Thoracic aorta (tissue), 2 donors: ENCODE measurements at regions not wholly inside any gene's neighbourhood (a gene's known extent, or its start where the extent isn't known, plus 50 kb on each side); places are given as distances from the start of the nearest gene placed in this dataset.

Experiments used
- ATAC-seq: fragments of 150-250 bp; one replicate; pipeline ENCODE4 v1.8.0; 2017; ENCODE audit warnings: low read depth; ENCODE audit not compliant: insufficient number of reproducible peaks, low FRiP score
- DNase-seq: peaks from one replicate; pipeline ENCODE4 v3.0.0-alpha.2; 2020; ENCODE audit warnings: low spot score
- H3K27ac ChIP-seq, 2 donors: fragments of 200-600 bp; sonication (generic); 1 replicate in 1 of 2; 2 replicates in 1 of 2; pipeline ENCODE4 v1.5.1; 2016; ENCODE audit warnings: mild to moderate bottlenecking in 2 of 2, moderate library complexity in 2 of 2
- H3K27me3 ChIP-seq: fragments of 200-600 bp; sonication (generic); replicated peaks from 2 replicates; pipeline ENCODE4 v1.6.0; 2016; ENCODE audit warnings: mild to moderate bottlenecking; ENCODE audit not compliant: insufficient read depth
- H3K36me3 ChIP-seq: fragments of 200-600 bp; sonication (generic); one replicate; pipeline ENCODE4 v1.5.1; 2016
- H3K4me1 ChIP-seq, 2 donors: fragments of 200-600 bp; sonication (generic); 1 replicate in 1 of 2; 2 replicates in 1 of 2; pipeline versions ENCODE4 v1.5.1 to v1.6.0; 2016; ENCODE audit warnings: low read depth in 2 of 2, mild to moderate bottlenecking in 1 of 2; ENCODE audit not compliant: control insufficient read depth in 1 of 2
- H3K4me3 ChIP-seq: fragments of 200-600 bp; sonication (generic); 2 replicates; pipeline ENCODE4 v1.5.1; 2016; ENCODE audit warnings: mild to moderate bottlenecking
- H3K9me3 ChIP-seq: fragments of 200-600 bp; sonication (generic); 2 replicates; pipeline ENCODE4 v1.5.1; 2016
- TF ChIP-seq, protein P1 (sequence below): fragments of 200-600 bp; sonication (generic); IDR thresholded peaks from one replicate; pipeline ENCODE4 v1.5.1; 2019; ENCODE audit warnings: antibody characterized with exemption

- H3K36me3 ChIP-seq: no peaks in the 10 kb centered on the region
- H3K27me3 ChIP-seq: no peaks in the 10 kb centered on the region
- TF ChIP-seq, protein P1, sequence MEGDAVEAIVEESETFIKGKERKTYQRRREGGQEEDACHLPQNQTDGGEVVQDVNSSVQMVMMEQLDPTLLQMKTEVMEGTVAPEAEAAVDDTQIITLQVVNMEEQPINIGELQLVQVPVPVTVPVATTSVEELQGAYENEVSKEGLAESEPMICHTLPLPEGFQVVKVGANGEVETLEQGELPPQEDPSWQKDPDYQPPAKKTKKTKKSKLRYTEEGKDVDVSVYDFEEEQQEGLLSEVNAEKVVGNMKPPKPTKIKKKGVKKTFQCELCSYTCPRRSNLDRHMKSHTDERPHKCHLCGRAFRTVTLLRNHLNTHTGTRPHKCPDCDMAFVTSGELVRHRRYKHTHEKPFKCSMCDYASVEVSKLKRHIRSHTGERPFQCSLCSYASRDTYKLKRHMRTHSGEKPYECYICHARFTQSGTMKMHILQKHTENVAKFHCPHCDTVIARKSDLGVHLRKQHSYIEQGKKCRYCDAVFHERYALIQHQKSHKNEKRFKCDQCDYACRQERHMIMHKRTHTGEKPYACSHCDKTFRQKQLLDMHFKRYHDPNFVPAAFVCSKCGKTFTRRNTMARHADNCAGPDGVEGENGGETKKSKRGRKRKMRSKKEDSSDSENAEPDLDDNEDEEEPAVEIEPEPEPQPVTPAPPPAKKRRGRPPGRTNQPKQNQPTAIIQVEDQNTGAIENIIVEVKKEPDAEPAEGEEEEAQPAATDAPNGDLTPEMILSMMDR: no peak
- DNase-seq (no peak), ATAC-seq (no peak)
- no peaks in the 10 kb centered on the region for H3K9me3 ChIP-seq
- peak overlapping the region; percentile 23 to 84 for H3K27ac ChIP-seq
- peaks cover 10 to 28% of the 10 kb centered on the region in 2 donors for H3K4me1 ChIP-seq
- no peak overlapping the region for H3K4me3 ChIP-seq
Observed at GRCh38 chr3:157868946-157869345, 237.3 kb downstream of the SHOX2 start.

- peak overlapping the region; percentile 56 to 84 for H3K27ac ChIP-seq
- ATAC-seq: peak; percentile 94
Observed at GRCh38 chr3:157868196-157868595, 238.0 kb downstream of the SHOX2 start.

GRCh38 chr3:157865352-157866000 lies 240.7 kb downstream of the SHOX2 start:
- TF ChIP-seq, protein P1: peak; percentile 25
- H3K27ac ChIP-seq: no peak overlapping the region
- no peak for ATAC-seq
- no peaks in the 10 kb centered on the region for H3K27me3 ChIP-seq
- peaks cover 3 to 16% of the 10 kb centered on the region in 2 donors for H3K4me1 ChIP-seq
- no peaks in the 10 kb centered on the region for H3K9me3 ChIP-seq
- DNase-seq: no peak
- no peaks in the 10 kb centered on the region for H3K36me3 ChIP-seq
- H3K4me3 ChIP-seq: no peak overlapping the region

More at GRCh38 chr3:157868196-157868595, 238.0 kb downstream of the SHOX2 start:
- Histone ChIP-seq H3K36me3 (no peaks in the 10 kb centered on the region), H3K4me3 (no peak overlapping the region), H3K9me3 (no peaks in the 10 kb centered on the region), H3K27me3 (no peaks in the 10 kb centered on the region), H3K4me1 (peaks cover 10 to 28% of the 10 kb centered on the region in 2 donors)
- TF ChIP-seq, protein P1: no peak
- DNase-seq: no peak

GRCh38 chr3:157861076-157861765 lies 245.0 kb downstream of the SHOX2 start:
- Histone ChIP-seq H3K4me3 (no peak overlapping the region), H3K27me3 (no peaks in the 10 kb centered on the region), H3K36me3 (no peaks in the 10 kb centered on the region), H3K27ac (no peak overlapping the region), H3K4me1 (no peaks in the 10 kb centered on the region), H3K9me3 (no peaks in the 10 kb centered on the region)
- no peak for ATAC-seq
- DNase-seq: no peak
- TF ChIP-seq, protein P1: no peak

DNA sequence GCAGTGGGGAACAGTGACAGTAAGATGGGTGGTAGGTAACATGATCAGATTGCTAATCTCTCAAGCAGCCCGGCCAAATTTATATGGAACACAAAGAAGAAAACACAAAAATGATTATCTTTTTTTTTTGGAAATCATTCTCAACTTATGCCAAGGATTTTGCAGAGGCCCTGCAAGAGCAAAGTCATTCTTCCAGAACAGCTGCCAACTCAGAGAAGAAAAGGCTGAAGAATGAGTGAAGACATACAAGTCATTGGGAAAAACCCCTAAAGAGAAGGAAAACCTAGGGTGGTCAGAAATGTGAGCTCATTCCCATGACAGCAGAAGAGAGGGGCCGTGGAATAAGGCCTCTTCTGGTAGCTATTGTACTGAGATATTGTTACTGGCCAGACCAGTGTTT lies 246.7 kb downstream of the SHOX2 start:
- H3K9me3 ChIP-seq: no peaks in the 10 kb centered on the region
- H3K4me1 ChIP-seq: no peaks in the 10 kb centered on the region
- H3K36me3 ChIP-seq: no peaks in the 10 kb centered on the region
- ATAC-seq (no peak), DNase-seq (no peak)
- no peak overlapping the region for H3K27ac ChIP-seq
- H3K27me3 ChIP-seq: no peaks in the 10 kb centered on the region
- TF ChIP-seq, protein P1: no peak
- no peak overlapping the region for H3K4me3 ChIP-seq
